KMS-11 (cell line): ENCODE measurements at regions not wholly inside any gene's neighbourhood (a gene's known extent, or its start where the extent isn't known, plus 50 kb on each side); places are given as distances from the start of the nearest gene placed in this dataset.
"Not testable (repeated sequence)": the region's sequence is repeated elsewhere in the genome, so short reads cannot be mapped to it uniquely, and the experiment has no call there.

Experiments
- H2AFZ ChIP-seq: fragments of 200-600 bp; sonication (generic); 2 replicates; pipeline ENCODE4 v1.6.1; 2016; ENCODE audit warnings: antibody characterized with exemption, mixed run types, low read depth
- H3K27ac ChIP-seq: fragments of 200-600 bp; sonication (generic); 2 replicates; pipeline ENCODE4 v1.6.1; 2016; ENCODE audit warnings: mild to moderate bottlenecking, mixed run types
- H3K27me3 ChIP-seq: fragments of 200-600 bp; sonication (generic); 2 replicates; pipeline ENCODE4 v1.6.1; 2017; ENCODE audit warnings: mild to moderate bottlenecking, low read depth, mixed run types, moderate library complexity; ENCODE audit not compliant: insufficient read depth
- H3K36me3 ChIP-seq: fragments of 200-600 bp; sonication (generic); 2 replicates; pipeline ENCODE4 v1.6.1; 2017; ENCODE audit warnings: mild to moderate bottlenecking, mixed run types; ENCODE audit not compliant: insufficient read depth
- H3K4me1 ChIP-seq: fragments of 200-600 bp; sonication (generic); 2 replicates; pipeline ENCODE4 v1.6.1; 2016; ENCODE audit warnings: mild to moderate bottlenecking, low read depth, mixed run types; ENCODE audit not compliant: poor library complexity, severe bottlenecking
- H3K4me2 ChIP-seq: fragments of 200-600 bp; sonication (generic); 2 replicates; pipeline ENCODE4 v1.7.0; 2016; ENCODE audit warnings: mild to moderate bottlenecking, mixed run types
- H3K4me3 ChIP-seq: fragments of 200-600 bp; sonication (generic); IDR thresholded peaks from 2 replicates; pipeline ENCODE4 v1.6.1; 2017; ENCODE audit warnings: low read depth, low read length, mixed read lengths; ENCODE audit not compliant: insufficient read depth
- H3K79me2 ChIP-seq: fragments of 200-600 bp; sonication (generic); 2 replicates; pipeline ENCODE4 v1.6.1; 2016; ENCODE audit warnings: low read depth, mixed run types; ENCODE audit not compliant: insufficient read depth
- H3K9ac ChIP-seq: fragments of 200-600 bp; sonication (generic); 2 replicates; pipeline ENCODE4 v1.6.1; 2016; ENCODE audit warnings: mild to moderate bottlenecking, mixed run types
- H4K20me1 ChIP-seq: fragments of 200-600 bp; sonication (generic); 2 replicates; pipeline ENCODE4 v1.6.1; 2016; ENCODE audit warnings: mild to moderate bottlenecking, mixed run types; ENCODE audit not compliant: insufficient read depth
- TF ChIP-seq, protein P1 (sequence below): fragments of 200-600 bp; sonication (generic); conservative IDR thresholded peaks from 2 replicates; pipeline ENCODE4 v1.6.1; 2017; ENCODE audit warnings: low read depth, mild to moderate bottlenecking, antibody characterized with exemption, low read length, moderate library complexity, mixed read lengths

GRCh38 chr10:81730891-81731290 is 144.1 kb upstream of the NRG3 start:
- no peaks in the 10 kb centered on the region for H3K79me2 ChIP-seq
- no peaks in the 10 kb centered on the region for H3K27me3 ChIP-seq
- H4K20me1 ChIP-seq, result no peaks in the 10 kb centered on the region
- TF ChIP-seq, protein P1, sequence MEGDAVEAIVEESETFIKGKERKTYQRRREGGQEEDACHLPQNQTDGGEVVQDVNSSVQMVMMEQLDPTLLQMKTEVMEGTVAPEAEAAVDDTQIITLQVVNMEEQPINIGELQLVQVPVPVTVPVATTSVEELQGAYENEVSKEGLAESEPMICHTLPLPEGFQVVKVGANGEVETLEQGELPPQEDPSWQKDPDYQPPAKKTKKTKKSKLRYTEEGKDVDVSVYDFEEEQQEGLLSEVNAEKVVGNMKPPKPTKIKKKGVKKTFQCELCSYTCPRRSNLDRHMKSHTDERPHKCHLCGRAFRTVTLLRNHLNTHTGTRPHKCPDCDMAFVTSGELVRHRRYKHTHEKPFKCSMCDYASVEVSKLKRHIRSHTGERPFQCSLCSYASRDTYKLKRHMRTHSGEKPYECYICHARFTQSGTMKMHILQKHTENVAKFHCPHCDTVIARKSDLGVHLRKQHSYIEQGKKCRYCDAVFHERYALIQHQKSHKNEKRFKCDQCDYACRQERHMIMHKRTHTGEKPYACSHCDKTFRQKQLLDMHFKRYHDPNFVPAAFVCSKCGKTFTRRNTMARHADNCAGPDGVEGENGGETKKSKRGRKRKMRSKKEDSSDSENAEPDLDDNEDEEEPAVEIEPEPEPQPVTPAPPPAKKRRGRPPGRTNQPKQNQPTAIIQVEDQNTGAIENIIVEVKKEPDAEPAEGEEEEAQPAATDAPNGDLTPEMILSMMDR, result no peak
- no peak overlapping the region for H2AFZ ChIP-seq
- H3K9ac ChIP-seq, result no peak overlapping the region
- no peaks in the 10 kb centered on the region for H3K36me3 ChIP-seq
- no peak overlapping the region for H3K27ac ChIP-seq
- H3K4me3 ChIP-seq, result no peak overlapping the region
- no peaks in the 10 kb centered on the region for H3K4me1 ChIP-seq
- no peak overlapping the region for H3K4me2 ChIP-seq

- H3K4me2 ChIP-seq, result no peak overlapping the region
- H2AFZ ChIP-seq, result no peak overlapping the region
- H3K27ac ChIP-seq, result no peak overlapping the region
- no peak overlapping the region for H3K4me3 ChIP-seq
- H3K36me3 ChIP-seq, result no peaks in the 10 kb centered on the region
- TF ChIP-seq, protein P1, result no peak
- H3K79me2 ChIP-seq, result no peaks in the 10 kb centered on the region
- H3K4me1 ChIP-seq, result no peaks in the 10 kb centered on the region
- no peaks in the 10 kb centered on the region for H4K20me1 ChIP-seq
- no peak overlapping the region for H3K9ac ChIP-seq
- H3K27me3 ChIP-seq, result no peaks in the 10 kb centered on the region
These were observed 141.5 kb upstream of the NRG3 start for GRCh38 chr10:81733542-81733941.

- not testable (repeated sequence) for H3K9ac ChIP-seq, H3K4me1 ChIP-seq, H4K20me1 ChIP-seq, H3K79me2 ChIP-seq, H3K4me2 ChIP-seq, H3K36me3 ChIP-seq, H3K27ac ChIP-seq, H3K4me3 ChIP-seq, H2AFZ ChIP-seq, H3K27me3 ChIP-seq
These were observed 139.8 kb upstream of the NRG3 start for GRCh38 chr10:81735167-81735566.

- H2AFZ ChIP-seq, result no peak overlapping the region
- no peak overlapping the region for H3K4me2 ChIP-seq
- no peak overlapping the region for H3K9ac ChIP-seq
- no peaks in the 10 kb centered on the region for H4K20me1 ChIP-seq
- no peaks in the 10 kb centered on the region for H3K27me3 ChIP-seq
- no peaks in the 10 kb centered on the region for H3K79me2 ChIP-seq
- no peak overlapping the region for H3K4me3 ChIP-seq
- no peaks in the 10 kb centered on the region for H3K36me3 ChIP-seq
- no peaks in the 10 kb centered on the region for H3K4me1 ChIP-seq
- H3K27ac ChIP-seq, result no peak overlapping the region
- TF ChIP-seq, protein P1, result no peak
These were observed 115.9 kb upstream of the NRG3 start for GRCh38 chr10:81759111-81759510.

- Histone ChIP-seq H3K9ac (no peak overlapping the region), H3K27ac (no peak overlapping the region), H3K79me2 (no peaks in the 10 kb centered on the region), H3K27me3 (no peaks in the 10 kb centered on the region), H2AFZ (no peak overlapping the region), H4K20me1 (no peaks in the 10 kb centered on the region), H3K4me1 (no peaks in the 10 kb centered on the region), H3K4me2 (no peak overlapping the region), H3K4me3 (no peak overlapping the region), H3K36me3 (no peaks in the 10 kb centered on the region)
- TF ChIP-seq, protein P1, result no peak
These were observed 90.8 kb upstream of the NRG3 start for GRCh38 chr10:81784111-81784597.
